ENCODE measurements at regions not wholly inside any gene's neighbourhood (a gene's known extent, or its start where the extent isn't known, plus 50 kb on each side); places are given as distances from the start of the nearest gene placed in this dataset.
A peak's percentile ranks its signal among the peaks of the same experiment; 100 is the strongest.

DNA sequence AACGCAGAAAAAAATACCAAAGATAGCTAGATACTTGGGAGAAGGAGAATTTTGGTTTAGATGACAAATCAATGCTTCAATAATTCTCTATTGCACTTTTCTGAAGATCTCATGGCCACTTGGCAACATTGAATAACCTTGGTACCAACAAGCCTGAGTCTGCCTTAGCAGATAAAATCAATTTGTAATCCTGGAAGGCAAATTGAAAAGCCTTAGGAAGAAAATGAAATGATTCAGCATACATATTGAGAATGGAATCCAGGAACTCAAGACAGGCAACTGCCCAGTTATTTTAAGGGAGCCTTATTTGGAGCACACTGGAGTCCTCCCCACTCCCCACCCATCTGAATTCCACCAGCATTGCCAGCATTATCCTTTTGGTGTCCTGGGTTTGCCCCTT, 109.3 kb upstream of the SOX9 start:
- POLR2A ChIA-PET (ENCODE audit: partially characterized antibody), result no interaction called here
- H3K27me3 Mint-ChIP-seq, result peaks cover 0 to 2% of the 10 kb centered on the region in 2 donors
- H3K27ac Mint-ChIP-seq, result no peak overlapping the region
- H3K36me3 Mint-ChIP-seq, result no peaks in the 10 kb centered on the region
- no peaks in the 10 kb centered on the region for H3K4me1 Mint-ChIP-seq
- Histone ChIP-seq H3K36me3 (ENCODE audit: insufficient read depth, low read length) (no peaks in the 10 kb centered on the region), H3K4me1 (ENCODE audit: insufficient read depth, low read length) (no peaks in the 10 kb centered on the region), H3K9me3 (ENCODE audit: control insufficient read depth in 1 of 2, low read length in 2 of 2) (peaks cover 0 to 3% of the 10 kb centered on the region in 2 donors), H3K4me3 (ENCODE audit: low read length in 2 of 2) (no peak overlapping the region), H3K27me3 (ENCODE audit: insufficient read depth, low read length) (no peaks in the 10 kb centered on the region), H3K27ac (ENCODE audit: low read depth, low read length) (no peak overlapping the region)
- no peak for DNase-seq
- CTCF ChIA-PET (ENCODE audit: partially characterized antibody), result no interaction called here
- H3K9me3 Mint-ChIP-seq, result peaks cover 0 to 11% (median 0%) of the 10 kb centered on the region in 8 donors
- no peak overlapping the region for H3K4me3 Mint-ChIP-seq
- intact Hi-C loops (cut with micrococcal nuclease), result no loop called here

GRCh38 chr17:72021417-72022041, 99.3 kb upstream of the SOX9 start:
- Mint-ChIP-seq H3K9me3 (peaks cover 0 to 5% (median 1%) of the 10 kb centered on the region in 8 donors), H3K27me3 (no peaks in the 10 kb centered on the region), H3K4me1 (no peaks in the 10 kb centered on the region), H3K27ac (no peak overlapping the region), H3K4me3 (no peak overlapping the region), H3K36me3 (no peaks in the 10 kb centered on the region)
- intact Hi-C loops (cut with micrococcal nuclease), result no loop called here
- POLR2A ChIA-PET (ENCODE audit: partially characterized antibody), result no interaction called here
- Histone ChIP-seq H3K27me3 (ENCODE audit: insufficient read depth, low read length) (no peaks in the 10 kb centered on the region), H3K36me3 (ENCODE audit: insufficient read depth, low read length) (no peaks in the 10 kb centered on the region), H3K4me3 (ENCODE audit: low read length in 2 of 2) (no peak overlapping the region), H3K4me1 (ENCODE audit: insufficient read depth, low read length) (no peaks in the 10 kb centered on the region), H3K9me3 (ENCODE audit: control insufficient read depth in 1 of 2, low read length in 2 of 2) (no peaks in the 10 kb centered on the region), H3K27ac (ENCODE audit: low read depth, low read length) (no peak overlapping the region)
- CTCF ChIA-PET (ENCODE audit: partially characterized antibody), result no interaction called here
- no peak for DNase-seq

GRCh38 chr17:72022328-72023275, 98.2 kb upstream of the SOX9 start:
- peaks cover 0 to 3% (median 2%) of the 10 kb centered on the region in 8 donors for H3K9me3 Mint-ChIP-seq
- Histone ChIP-seq H3K27me3 (ENCODE audit: insufficient read depth, low read length) (no peaks in the 10 kb centered on the region), H3K36me3 (ENCODE audit: insufficient read depth, low read length) (no peaks in the 10 kb centered on the region), H3K4me3 (ENCODE audit: low read length in 2 of 2) (no peak overlapping the region), H3K4me1 (ENCODE audit: insufficient read depth, low read length) (no peaks in the 10 kb centered on the region), H3K27ac (ENCODE audit: low read depth, low read length) (no peak overlapping the region), H3K9me3 (ENCODE audit: control insufficient read depth in 1 of 2, low read length in 2 of 2) (no peaks in the 10 kb centered on the region)
- no peaks in the 10 kb centered on the region for H3K4me1 Mint-ChIP-seq
- ChIA-PET CTCF (ENCODE audit: partially characterized antibody) (no interaction called here), POLR2A (ENCODE audit: partially characterized antibody) (interaction anchor here (0.8 kb wide), 1 partner anchor 17 kb away, joined by 3 read pairs; no protein-coding TSS in a partner anchor)
- DNase-seq, result no peak
- intact Hi-C loops (cut with micrococcal nuclease), result no loop called here
- no peak overlapping the region for H3K27ac Mint-ChIP-seq
- no peak overlapping the region for H3K4me3 Mint-ChIP-seq
- H3K36me3 Mint-ChIP-seq, result no peaks in the 10 kb centered on the region
- H3K27me3 Mint-ChIP-seq, result no peaks in the 10 kb centered on the region

DNA sequence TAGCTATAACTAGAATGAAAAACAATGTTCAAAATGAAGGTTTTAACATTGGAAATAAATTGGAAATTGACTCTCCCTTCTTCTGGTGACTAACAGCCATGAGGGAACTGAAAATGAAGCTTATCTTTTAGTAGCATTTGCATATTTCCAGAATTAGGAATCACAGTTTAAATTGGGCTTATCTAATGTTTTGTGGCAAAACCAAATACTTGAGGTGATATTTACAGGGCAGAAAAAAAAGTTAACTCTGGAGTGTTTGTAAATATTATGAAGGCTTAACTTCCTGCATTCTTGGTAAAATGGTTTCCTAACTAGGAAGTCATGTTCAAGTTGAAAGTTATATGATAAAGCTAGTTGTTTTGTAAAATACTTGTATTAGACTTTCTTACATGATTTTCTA, 96.4 kb upstream of the SOX9 start:
- Mint-ChIP-seq H3K36me3 (no peaks in the 10 kb centered on the region), H3K4me1 (peaks cover 2 to 6% (median 4%) of the 10 kb centered on the region in 4 donors), H3K27ac (no peak overlapping the region), H3K9me3 (peaks cover 0 to 3% (median 2%) of the 10 kb centered on the region in 8 donors), H3K4me3 (no peak overlapping the region), H3K27me3 (peaks cover 0 to 5% of the 10 kb centered on the region in 2 donors)
- peaks cover 4% of the 10 kb centered on the region for H3K4me1 ChIP-seq (ENCODE audit: insufficient read depth, low read length)
- no peaks in the 10 kb centered on the region for H3K36me3 ChIP-seq (ENCODE audit: insufficient read depth, low read length)
- intact Hi-C loops (cut with micrococcal nuclease), result no loop called here
- no peak for DNase-seq
- CTCF ChIA-PET (ENCODE audit: partially characterized antibody), result no interaction called here
- no peak overlapping the region for H3K4me3 ChIP-seq (ENCODE audit: low read length in 2 of 2)
- no peaks in the 10 kb centered on the region for H3K9me3 ChIP-seq (ENCODE audit: control insufficient read depth in 1 of 2, low read length in 2 of 2)
- H3K27me3 ChIP-seq (ENCODE audit: insufficient read depth, low read length), result no peaks in the 10 kb centered on the region
- H3K27ac ChIP-seq (ENCODE audit: low read depth, low read length), result no peak overlapping the region
- POLR2A ChIA-PET (ENCODE audit: partially characterized antibody), result no interaction called here

GRCh38 chr17:72025113-72025512, 95.7 kb upstream of the SOX9 start:
- Mint-ChIP-seq H3K9me3 (peaks cover 0 to 3% (median under 1%) of the 10 kb centered on the region in 8 donors), H3K4me3 (no peak overlapping the region), H3K36me3 (no peaks in the 10 kb centered on the region), H3K4me1 (peaks cover 5 to 13% (median 9%) of the 10 kb centered on the region in 4 donors), H3K27ac (no peak overlapping the region), H3K27me3 (peaks cover 0 to 5% of the 10 kb centered on the region in 2 donors)
- Histone ChIP-seq H3K27ac (ENCODE audit: low read depth, low read length) (no peak overlapping the region), H3K27me3 (ENCODE audit: insufficient read depth, low read length) (no peaks in the 10 kb centered on the region), H3K36me3 (ENCODE audit: insufficient read depth, low read length) (no peaks in the 10 kb centered on the region), H3K4me1 (ENCODE audit: insufficient read depth, low read length) (peaks cover 10% of the 10 kb centered on the region), H3K4me3 (ENCODE audit: low read length in 2 of 2) (no peak overlapping the region), H3K9me3 (ENCODE audit: control insufficient read depth in 1 of 2, low read length in 2 of 2) (no peaks in the 10 kb centered on the region)
- no peak for DNase-seq
- intact Hi-C loops (cut with micrococcal nuclease), result no loop called here
- CTCF ChIA-PET (ENCODE audit: partially characterized antibody), result no interaction called here
- POLR2A ChIA-PET (ENCODE audit: partially characterized antibody), result no interaction called here

- Mint-ChIP-seq H3K4me3 (peak overlapping the region; percentile 75 to 86 (median 82)), H3K27me3 (peaks cover 1 to 13% of the 10 kb centered on the region in 2 donors), H3K4me1 (peaks cover 10 to 22% (median 15%) of the 10 kb centered on the region in 4 donors), H3K36me3 (no peaks in the 10 kb centered on the region), H3K27ac (peak overlapping the region in 6 of 7 donors; percentile 51 to 81 (median 77)), H3K9me3 (peaks cover 0 to 6% (median 0%) of the 10 kb centered on the region in 8 donors)
- H3K27ac ChIP-seq (ENCODE audit: low read depth, low read length), result no peak overlapping the region
- H3K27me3 ChIP-seq (ENCODE audit: insufficient read depth, low read length), result no peaks in the 10 kb centered on the region
- POLR2A ChIA-PET (ENCODE audit: partially characterized antibody), result no interaction called here
- no peaks in the 10 kb centered on the region for H3K36me3 ChIP-seq (ENCODE audit: insufficient read depth, low read length)
- H3K9me3 ChIP-seq (ENCODE audit: control insufficient read depth in 1 of 2, low read length in 2 of 2), result no peaks in the 10 kb centered on the region
- intact Hi-C loops (cut with micrococcal nuclease), result no loop called here
- H3K4me3 ChIP-seq (ENCODE audit: low read length in 2 of 2), result peak overlapping the region in 1 of 2 donors; percentile 46
- peak in 4 of 5 donors; percentile 5 to 9 (median 7) for DNase-seq
- CTCF ChIA-PET (ENCODE audit: partially characterized antibody), result no interaction called here
- peaks cover 10% of the 10 kb centered on the region for H3K4me1 ChIP-seq (ENCODE audit: insufficient read depth, low read length)
These were observed 90.5 kb upstream of the SOX9 start for GRCh38 chr17:72030067-72030899.

All from CD4-positive, alpha-beta memory T cell (primary cell).